A549 (cell line): ENCODE measurements at regions not wholly inside any gene's neighbourhood (a gene's known extent, or its start where the extent isn't known, plus 50 kb on each side); places are given as distances from the start of the nearest gene placed in this dataset.

Experiments
- EP300 ChIP-seq, 2 experiments: fragments of >200 bp; sonication (Bioruptor Twin); formaldehyde crosslinking; IDR thresholded peaks; 2 replicates in 1 of 2; 3 replicates in 1 of 2; pipeline ENCODE4 v1.6.1; 2016 to 2017
- MAZ ChIP-seq: fragments of 150-350 bp; IDR thresholded peaks from 2 replicates; pipeline ENCODE4 v1.6.1; 2014; ENCODE audit warnings: antibody characterized with exemption, low read depth, low read length, borderline replicate concordance
- POLR2A ChIP-seq: IDR thresholded peaks from 2 replicates; pipeline ENCODE4 v1.6.1; 2012; ENCODE audit warnings: mild to moderate bottlenecking, low read length
- SMC3 ChIP-seq: fragments of >200 bp; sonication (Bioruptor Twin); formaldehyde crosslinking; IDR thresholded peaks from 3 replicates; pipeline ENCODE4 v1.6.1; 2018; ENCODE audit warnings: inconsistent platforms
- TF ChIP-seq, protein P1 (sequence below): fragments of >200 bp; sonication (Bioruptor Twin); formaldehyde crosslinking; IDR thresholded peaks from 3 replicates; pipeline ENCODE4 v1.5.1; 2016

DNA sequence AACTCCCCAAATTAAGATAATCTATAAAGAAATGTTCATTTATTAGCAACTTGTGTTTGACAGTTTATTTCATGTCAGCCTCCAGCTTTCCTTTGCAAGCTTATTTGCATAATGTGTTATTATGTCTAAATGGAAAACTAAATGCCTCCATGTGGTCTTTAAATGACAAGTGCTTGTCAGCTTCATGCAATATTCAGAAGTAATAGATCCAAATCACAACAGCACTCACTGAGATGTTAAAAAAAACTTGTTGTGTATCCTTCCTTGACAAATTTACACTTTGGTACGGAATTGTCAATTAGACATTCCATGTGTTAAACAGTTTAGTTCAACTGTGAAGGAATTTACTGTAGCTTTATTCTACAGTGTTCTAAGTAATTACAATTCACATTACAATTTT is 124.4 kb upstream of the PTBP2 start:
- TF ChIP-seq POLR2A, result no peak
- no peak for TF ChIP-seq SMC3
- no peak for TF ChIP-seq MAZ
- TF ChIP-seq, protein P1, sequence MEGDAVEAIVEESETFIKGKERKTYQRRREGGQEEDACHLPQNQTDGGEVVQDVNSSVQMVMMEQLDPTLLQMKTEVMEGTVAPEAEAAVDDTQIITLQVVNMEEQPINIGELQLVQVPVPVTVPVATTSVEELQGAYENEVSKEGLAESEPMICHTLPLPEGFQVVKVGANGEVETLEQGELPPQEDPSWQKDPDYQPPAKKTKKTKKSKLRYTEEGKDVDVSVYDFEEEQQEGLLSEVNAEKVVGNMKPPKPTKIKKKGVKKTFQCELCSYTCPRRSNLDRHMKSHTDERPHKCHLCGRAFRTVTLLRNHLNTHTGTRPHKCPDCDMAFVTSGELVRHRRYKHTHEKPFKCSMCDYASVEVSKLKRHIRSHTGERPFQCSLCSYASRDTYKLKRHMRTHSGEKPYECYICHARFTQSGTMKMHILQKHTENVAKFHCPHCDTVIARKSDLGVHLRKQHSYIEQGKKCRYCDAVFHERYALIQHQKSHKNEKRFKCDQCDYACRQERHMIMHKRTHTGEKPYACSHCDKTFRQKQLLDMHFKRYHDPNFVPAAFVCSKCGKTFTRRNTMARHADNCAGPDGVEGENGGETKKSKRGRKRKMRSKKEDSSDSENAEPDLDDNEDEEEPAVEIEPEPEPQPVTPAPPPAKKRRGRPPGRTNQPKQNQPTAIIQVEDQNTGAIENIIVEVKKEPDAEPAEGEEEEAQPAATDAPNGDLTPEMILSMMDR, result no peak
- no peak for TF ChIP-seq EP300 (IDR thresholded peaks at IDR 0.05)
